Sigmoid colon (tissue), 4 donors: ENCODE measurements at regions not wholly inside any gene's neighbourhood (a gene's known extent, or its start where the extent isn't known, plus 50 kb on each side); places are given as distances from the start of the nearest gene placed in this dataset.

ENCODE experiments used
- CTCF ChIP-seq, 4 experiments: fragments of 450-650 bp in 3 of 4; fragments of 200-600 bp in 1 of 4; IDR thresholded peaks; one replicate each; pipeline ENCODE4 v1.5.1; 2016 to 2019; ENCODE audit warnings: antibody characterized with exemption in 4 of 4, mild to moderate bottlenecking in 3 of 4, moderate library complexity in 2 of 4
- POLR2A ChIP-seq, 2 donors: fragments of 450-650 bp; IDR thresholded peaks; one replicate each; pipeline ENCODE4 v1.6.1; 2016; ENCODE audit warnings: antibody characterized with exemption in 2 of 2, mild to moderate bottlenecking in 2 of 2, moderate library complexity in 2 of 2
- POLR2AphosphoS5 ChIP-seq, 4 donors: sonication (generic); formaldehyde crosslinking; IDR thresholded peaks; one replicate each; pipeline ENCODE4 v1.6.1; 2017; ENCODE audit warnings: antibody characterized with exemption in 4 of 4

GRCh38 chr1:117735045-117735992 lies 129.5 kb downstream of the TENT5C start:
- TF ChIP-seq POLR2A (IDR thresholded peaks at IDR 0.05) = no peak
- peak in 3 of 4 donors; percentile 36 to 79 (median 79) for TF ChIP-seq POLR2AphosphoS5 (IDR thresholded peaks at IDR 0.05)
- TF ChIP-seq CTCF (IDR thresholded peaks at IDR 0.05) = no peak
